ENCODE measurements at regions not wholly inside any gene's neighbourhood (a gene's known extent, or its start where the extent isn't known, plus 50 kb on each side); places are given as distances from the start of the nearest gene placed in this dataset.

DNA sequence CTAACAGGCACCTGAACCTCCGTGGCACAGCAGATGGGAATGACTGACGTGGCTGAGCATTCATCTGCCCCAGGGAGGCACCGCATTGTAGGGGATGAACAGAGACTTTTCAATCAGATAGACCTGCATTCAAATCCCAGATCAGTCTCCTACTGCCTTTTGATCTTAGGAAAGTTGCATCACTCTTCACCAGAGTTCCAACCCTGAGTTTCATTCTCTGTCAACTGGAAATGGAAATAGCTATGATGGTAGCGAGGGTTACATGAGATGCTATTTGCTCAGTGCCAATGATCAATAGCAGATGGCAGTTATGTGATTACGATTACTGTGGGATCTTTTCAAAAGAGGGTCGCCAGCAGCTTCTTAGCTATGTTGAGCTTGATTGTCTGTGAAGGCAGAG, 189.3 kb upstream of the RFC3 start:
- DNase-seq (ENCODE audit: low spot score), result no peak

DNA sequence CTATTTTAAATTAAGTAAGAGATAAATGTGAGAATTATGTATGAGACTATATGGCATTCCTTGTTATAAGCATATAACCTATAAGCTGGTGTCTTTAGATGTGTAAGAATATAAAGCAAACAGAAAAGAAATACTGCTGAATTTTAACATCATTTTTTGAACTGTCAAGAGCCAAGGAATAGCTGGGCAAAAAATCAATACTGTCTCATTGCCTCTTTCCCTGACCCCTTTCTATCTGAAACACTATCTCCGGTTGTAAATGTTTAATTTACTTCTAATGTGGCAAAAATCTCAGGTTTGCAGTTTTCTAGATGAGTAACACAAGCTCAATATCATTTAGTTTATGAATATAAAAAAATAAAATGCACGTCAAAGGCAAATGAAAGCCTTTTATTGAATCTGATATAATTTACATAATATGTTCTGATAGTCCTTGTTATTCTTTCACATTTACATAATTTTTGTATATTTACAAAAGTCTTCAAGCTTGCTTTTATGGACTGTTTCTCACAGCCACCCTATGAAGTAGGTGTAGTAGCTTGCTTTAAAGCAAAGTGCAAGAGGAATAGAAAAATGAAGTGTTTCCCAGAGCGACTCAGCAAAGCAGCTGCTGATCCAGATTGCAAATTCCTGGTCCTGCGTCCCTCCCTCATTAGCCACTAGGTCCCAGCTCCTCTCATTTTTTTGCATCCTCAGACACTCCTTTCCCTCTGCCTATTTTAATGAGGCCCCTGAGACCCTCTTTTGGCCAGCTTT, 188.2 kb upstream of the RFC3 start:
- DNase-seq (ENCODE audit: low spot score), result no peak

DNA sequence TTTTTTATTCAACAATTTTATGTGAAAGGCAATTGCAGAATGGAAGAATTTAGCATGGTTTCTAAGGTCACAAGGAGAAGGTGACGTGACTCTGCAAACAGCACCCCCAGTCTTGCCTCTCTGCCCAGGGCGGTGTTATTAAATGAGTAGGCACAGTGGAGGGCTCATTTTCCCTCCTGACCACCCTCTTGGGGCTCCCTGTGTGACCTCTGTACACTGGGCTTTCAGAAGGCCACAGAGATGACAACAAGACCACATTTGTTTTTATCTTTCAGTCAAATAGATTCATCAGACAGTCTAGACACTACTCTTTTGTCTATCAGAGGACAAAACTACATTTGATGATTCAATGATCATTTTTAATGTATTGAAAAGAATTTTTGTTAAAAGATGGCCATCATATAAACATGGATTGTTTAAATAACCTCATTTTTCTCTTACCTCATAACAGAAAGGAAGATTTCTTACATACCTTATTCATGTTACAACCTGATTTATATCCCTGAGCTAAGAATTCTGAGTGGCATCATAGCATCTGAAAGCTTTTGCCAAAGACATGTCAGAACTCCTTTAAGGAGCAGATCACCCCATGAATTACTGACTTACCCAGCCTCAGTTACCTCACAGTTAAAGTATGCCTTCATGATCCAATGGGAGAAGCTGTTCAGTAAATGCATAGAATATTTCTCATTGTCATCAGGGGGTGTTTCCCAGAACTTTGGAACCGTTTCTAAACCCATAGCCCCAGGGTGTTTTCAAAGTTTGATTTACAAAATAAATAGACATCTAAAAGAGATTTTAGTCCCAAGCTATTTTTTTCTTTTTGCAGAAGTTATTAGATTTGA, 184.0 kb upstream of the RFC3 start:
- DNase-seq (ENCODE audit: low spot score), result no peak

DNA sequence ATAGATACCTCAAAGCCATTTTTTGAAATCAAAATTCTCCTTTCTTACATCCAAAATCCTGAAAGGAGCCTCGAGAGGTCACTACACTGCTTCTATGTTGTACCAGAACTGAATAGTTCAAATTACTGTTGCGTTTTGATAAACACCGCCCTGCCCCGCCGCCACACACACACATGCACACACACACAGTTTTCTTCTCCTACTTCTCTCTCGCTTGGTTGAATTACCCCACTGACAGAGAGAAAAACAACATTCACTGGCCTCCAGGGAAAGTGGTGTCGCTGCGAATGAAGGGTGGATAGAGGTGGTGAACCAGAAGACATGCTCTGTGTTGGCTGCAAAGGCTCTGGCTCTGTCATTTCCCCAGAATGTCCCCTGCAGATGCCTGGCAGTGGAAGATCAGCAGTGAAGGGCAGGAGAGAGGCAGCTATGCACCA, 183.4 kb upstream of the RFC3 start:
- DNase-seq (ENCODE audit: low spot score), result no peak

DNA sequence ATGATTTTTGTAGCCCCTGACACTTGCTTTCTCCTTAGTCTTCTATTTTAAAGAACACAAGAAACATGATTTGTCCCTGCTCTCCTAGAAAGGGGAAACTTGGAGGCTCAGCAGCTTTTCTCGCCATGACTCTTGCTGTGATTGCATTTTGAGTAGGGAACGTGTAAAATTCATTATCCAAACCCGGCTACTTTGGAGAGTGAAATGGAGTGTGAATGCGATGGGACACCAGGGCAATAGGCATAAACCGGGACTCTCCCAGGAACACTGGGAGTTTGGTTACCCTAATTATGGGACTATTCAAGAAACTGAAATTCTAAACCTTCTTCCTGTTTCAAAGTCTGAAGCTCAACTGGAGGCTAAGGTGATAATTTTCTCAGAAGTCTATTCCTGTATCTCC, 181.7 kb upstream of the RFC3 start:
- no peak for DNase-seq (ENCODE audit: low spot score)

DNA sequence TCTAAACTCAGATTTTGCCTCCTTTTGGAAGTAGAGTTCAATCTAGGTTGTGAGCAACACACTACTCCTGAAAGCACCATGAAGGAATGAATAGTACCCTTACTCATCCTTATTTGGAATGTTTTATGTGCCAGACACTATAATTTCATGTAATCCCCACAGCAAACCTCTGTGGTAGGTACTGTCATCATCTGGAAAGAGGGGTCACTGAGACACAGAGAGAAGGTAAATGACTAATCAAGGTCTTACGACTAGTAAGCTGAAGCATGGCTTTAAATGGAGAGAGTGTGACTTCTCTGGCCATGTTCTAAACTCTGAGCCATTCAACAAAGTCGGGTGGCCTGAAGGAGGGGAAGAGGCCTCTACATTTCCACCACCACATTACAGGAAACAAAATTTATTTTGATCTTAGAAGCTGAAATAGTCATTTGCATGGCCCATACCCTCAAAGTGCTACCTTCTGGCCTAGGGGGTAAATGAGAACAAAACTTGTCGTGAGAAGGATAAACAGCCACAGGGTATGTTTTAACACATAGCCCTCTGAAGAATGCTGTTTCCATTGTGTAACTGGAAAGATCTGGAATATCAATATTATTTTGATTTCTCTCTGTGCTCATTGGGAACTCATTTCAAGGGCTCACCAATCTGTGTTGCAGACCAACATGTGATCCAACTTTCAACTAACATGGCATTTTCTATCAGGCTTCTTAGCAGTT, 180.8 kb upstream of the RFC3 start:
- no peak for DNase-seq (ENCODE audit: low spot score)

DNA sequence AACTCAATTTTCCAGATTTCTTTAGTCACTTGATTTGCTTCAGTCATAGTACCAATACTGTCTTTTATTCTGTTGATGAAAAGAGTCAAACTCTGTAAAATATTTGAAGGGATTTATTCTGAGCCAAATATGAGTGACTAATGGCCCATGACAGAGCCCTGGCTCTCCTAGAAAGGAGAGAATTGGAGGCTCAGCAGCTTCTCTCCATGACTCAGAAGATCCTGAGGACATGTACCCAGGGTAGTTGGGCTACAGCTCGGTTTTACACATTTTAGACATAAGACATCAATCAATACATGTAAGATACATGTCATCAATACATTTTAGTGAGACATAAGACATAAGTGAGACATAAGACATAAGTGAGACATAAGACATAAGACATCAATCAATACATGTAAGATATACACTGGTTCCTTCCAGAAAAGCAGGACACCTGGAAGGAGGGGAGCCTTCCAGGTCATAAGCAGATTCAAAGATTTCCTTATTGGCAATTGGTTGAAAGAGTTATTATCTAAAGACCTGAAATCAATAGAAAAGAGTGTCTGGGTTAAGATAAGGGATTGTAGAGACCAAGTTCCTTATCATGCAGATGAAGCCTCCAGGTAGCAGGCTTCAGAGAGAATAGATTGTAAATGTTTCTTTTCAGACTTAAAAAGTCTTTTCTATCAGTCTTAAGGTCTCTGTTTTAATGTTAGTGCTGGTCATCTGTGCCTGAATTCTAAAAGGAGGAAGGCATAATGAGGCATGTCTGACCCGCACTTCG, 179.8 kb upstream of the RFC3 start:
- no peak for DNase-seq (ENCODE audit: low spot score)

DNA sequence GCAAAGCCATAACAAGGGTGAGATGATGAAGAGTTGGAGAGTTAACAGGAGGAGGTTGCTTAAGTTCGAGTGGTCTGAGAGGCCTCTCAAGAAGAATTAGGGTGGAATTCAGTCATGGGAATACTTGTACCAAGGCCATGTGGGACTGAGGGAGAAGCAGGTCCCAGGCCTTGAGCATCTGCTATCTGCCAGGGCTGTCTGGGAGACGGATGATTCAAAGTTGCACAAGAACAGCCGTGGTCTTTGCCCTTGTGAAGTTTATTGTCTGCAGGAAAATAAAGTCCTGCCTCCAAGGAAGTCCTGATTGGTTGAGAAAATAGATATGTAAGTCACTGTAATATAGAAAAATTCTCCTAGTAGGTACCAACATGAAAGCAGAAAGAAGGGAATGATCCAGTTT, 178.8 kb upstream of the RFC3 start:
- no peak for DNase-seq (ENCODE audit: low spot score)

DNA sequence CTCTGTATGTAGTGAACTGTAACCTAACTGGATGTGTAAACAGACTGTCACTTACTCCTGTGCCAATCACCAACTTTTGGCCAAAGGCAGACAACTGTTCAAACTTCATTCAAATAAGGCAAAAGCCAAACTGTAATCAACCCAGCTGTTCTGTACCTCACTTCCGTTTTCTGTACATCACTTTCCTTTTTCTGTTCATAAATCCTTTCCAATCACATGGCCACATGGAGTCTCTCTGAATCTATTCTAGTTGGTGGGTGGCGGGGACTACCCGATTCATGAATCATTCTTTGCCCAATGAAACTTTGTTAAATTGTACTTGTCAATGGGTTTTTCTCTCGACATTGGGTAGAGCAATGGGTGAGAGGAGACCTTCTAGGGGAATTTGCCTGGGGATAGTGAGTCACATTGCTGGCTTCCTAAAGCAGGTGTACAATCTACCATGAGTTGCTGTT, 178.3 kb upstream of the RFC3 start:
- DNase-seq (ENCODE audit: low spot score), result no peak

DNA sequence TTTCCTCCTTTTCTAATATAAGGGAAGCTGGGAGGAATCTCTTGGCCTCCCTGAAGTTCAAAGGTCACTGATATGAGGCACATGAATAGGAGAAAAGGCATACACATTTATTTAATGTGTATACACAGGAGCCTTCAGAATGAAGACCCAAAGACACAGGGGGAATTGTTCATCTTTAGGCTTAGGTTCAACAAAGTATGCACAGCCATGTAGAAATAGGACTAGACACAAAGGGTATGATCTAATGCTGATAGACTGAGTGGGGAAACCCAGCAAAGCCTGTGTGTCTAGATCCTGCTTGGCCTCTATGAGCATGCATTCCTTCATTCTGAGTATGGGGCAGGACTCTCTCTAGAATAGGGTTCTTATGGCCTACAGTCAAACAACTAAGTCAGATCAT, 177.1 kb upstream of the RFC3 start:
- DNase-seq (ENCODE audit: low spot score), result no peak

DNA sequence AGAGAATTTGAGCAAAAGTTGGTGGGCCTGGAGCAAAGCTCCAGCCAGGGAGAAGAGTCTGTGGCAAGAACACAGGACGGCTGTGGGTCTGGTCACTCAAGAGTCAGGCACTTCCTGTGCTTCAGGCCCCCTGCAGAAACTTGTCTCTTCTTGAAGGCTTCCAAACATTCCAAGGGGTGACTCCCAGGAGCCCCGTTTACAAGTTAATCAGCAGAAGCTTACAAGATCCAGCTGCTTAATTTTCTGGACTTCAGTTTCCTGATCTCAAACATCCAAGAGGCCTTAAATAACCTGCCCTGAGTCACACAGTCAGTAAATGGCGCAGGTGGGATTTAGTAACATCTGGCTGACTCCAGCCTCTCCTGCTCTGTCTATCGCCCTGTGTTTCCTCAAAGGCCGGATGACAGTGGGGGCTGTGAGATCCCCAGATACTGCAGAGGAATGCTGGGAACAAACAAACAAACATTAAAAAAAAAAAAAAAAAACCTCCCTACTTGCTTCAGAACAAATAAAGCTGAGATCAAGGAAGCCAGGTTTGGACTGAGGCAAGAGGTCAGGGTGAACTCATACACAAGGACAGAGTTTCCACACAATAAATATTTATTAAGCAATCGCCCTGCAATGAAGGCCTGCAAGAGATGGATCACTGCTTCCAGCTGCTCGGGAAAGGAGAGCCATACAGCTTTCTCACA, 175.4 kb upstream of the RFC3 start:
- no peak for DNase-seq (ENCODE audit: low spot score)

DNA sequence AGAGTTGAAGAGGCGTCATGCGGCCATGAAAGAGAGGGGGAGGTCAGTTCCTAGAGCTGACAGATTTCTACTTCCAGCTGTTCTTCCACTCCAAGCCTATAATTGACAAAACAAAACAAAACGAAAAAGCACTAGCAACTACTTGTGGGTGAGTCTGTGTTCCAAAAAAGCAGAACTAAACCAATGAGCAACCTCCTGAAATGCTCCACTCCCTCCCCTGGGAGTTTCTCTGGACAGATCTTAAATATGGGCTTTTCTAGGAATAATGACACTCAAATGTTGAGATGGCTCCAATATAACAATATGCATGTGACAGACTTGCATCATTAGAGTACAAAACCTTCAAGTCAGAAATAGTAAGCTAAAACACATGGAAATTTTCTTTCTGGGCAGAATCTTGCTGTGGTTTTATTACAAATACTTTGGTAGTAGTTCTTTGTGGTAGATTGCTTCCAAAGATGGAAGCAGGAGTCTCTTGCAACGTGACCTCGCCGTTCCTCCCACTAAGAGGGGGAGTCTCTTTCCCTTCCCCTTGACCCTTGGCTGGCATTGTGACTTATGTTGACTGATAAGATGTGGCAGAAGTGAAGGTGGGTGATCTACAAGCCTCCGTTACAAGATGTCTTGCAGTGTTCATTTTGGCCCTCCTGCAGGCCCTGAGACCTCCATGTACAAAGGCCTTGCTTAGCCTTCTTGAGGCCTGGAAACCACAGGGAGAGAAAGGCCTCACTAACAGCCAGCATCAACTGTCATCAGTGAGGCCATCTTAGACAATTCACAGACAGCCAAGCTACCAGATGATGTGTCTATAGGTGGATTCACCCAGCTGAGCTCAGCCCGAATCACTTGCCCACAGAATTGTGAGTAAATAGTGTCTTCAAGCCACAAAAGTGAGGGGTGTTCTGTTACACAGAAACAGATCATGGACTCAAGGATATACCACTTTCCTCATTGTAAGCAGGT, 173.1 kb upstream of the RFC3 start:
- DNase-seq (ENCODE audit: low spot score), result no peak

DNA sequence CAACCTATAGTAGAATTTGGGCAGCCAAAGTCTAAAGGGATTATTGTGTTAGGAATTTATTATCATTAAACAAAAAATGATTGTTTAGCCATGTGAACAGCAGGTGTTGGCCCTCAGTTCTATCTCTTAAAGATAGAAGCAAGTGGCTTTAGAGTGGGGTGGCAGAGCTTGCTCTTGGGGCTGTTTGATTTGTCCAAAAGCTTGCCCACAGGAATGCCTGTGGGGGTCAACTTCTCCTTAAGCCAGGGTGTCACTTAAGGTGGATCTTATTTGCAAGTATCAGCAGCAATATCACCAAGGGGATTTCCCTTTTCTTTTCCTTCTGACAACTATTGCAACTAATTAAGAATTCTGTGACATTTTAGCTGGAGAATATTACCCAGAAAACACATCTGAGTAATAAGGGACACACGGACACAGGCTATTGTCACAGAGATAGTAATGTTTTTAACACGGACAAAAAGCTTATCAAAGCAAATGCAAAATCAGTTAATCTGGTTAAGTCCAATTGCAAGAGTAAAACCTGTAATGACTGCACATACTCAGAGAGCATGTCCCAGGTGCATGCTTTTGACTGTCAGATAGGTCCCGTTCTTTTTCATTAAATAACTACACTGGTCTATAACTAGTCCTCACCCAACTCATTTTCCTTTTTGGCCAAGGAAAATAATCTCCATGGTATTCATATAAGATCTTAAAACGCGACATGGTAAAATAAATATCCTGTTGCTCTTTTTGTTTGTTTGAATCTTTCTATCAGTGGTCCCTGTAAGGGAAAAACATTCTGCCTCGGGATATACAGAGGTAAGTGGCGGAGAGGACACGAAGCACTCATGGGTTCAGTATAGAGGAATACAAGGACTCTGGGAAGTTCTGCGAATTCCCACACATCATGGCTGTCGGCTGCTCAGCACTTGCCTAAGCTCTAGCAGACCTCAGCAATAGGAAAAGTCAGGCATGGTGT, 172.1 kb upstream of the RFC3 start:
- DNase-seq (ENCODE audit: low spot score), result no peak

DNA sequence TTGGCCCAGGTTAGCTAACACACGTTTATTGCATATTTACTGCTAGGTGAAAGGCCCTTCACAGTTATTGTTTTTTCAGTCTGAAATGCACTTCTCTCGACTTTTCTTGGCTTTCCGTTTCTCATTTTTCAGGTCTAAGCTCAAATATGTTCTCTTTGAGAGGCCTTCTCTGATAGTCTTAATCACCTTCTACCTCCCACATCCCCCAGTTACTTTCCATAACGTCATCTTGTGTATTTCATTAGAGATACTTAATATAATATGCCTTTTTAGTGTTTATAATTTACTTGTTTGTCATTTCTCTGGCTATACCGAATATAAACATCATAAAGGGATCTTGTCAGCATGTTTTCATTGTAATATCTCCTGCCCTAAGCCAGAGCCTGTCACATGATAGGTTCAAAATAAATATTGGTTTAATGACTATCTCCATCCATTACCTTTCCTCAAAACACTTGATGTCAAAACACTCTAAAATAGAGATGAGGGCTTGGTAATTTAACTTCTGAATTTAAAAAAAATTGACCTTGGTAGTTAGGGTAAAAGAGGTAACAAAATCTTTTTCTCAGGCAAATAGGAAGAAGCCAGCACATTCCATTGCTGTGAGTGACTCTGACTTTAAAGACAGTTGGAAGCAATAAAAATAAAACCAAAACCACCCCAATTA, 168.6 kb upstream of the RFC3 start:
- no peak for DNase-seq (ENCODE audit: low spot score)

DNA sequence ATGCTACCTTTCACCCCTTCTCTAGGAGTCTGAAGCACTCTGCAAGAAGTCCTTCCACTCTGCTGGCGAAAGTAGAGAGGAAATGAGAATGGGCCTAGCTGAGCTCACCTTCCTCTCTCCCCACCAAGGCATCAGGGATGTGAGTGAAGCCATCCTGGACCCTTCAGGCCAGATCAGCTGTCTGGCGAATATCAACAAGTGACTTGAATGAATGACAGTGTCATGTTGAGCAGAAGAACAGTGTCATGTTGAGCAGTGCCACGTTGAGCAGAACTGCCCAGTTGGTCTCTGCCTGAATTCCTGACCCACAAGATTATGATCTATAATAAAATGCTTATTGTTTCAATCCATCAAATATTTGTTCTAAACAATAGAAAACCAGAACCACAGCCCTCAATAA, 166.2 kb upstream of the RFC3 start:
- DNase-seq (ENCODE audit: low spot score), result no peak

DNA sequence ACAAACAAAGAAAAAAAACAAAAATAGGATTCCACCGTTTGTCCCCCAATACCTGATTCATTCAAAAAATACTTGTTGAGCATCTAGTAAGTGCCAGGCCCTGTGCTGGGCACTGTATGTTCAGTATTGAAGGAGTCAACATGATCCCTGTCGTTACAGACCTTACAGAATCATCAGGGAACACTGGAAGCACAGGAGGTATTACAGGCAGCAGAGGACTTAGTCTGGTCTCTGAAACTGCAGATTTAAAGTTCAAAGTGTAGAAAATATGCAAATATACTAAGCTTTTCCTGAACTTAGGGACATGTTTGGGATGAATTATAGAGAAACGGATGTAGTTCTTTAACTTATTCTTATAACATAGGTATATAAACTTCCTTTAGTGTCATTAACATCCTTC, 160.7 kb upstream of the RFC3 start:
- DNase-seq (ENCODE audit: low spot score), result no peak

DNA sequence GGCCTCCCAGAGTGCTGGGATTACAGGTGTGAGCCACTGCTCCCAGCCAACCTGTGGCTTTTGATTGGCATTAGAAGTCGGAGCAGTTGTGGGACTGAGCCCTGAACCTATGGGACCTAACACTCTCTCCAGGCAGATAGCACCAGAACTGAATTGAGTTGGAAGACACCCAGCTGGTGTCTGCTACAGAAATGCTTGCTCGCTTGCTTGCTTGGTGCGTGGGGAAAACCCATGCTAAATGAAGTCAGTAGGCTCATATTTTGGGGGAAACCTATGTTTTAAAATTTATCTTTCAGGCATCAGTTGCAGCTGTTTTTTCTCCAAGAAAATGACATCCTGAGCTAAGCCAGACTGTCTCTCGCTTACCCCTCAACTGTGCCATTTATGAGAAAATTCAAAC, 158.5 kb upstream of the RFC3 start:
- DNase-seq (ENCODE audit: low spot score), result no peak

DNA sequence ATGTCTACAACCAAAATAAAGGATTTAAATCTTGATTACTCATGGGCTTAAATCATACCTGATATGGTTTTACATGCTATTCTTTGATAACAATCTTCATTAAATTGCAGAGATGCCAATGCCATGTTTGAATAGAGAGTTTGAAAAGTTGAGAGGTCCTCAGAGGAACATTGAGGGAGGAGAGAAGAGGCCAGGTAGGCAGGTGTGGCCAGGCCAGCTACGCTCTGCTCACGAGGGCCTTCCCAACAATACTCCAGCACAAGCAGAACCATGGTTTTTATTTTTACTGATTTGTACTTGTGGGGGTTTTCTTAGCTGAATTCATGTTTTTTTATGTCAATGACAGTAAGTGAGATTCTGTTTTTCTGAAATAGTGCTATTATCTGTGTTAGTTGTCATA, 158.1 kb upstream of the RFC3 start:
- DNase-seq (ENCODE audit: low spot score), result no peak

DNA sequence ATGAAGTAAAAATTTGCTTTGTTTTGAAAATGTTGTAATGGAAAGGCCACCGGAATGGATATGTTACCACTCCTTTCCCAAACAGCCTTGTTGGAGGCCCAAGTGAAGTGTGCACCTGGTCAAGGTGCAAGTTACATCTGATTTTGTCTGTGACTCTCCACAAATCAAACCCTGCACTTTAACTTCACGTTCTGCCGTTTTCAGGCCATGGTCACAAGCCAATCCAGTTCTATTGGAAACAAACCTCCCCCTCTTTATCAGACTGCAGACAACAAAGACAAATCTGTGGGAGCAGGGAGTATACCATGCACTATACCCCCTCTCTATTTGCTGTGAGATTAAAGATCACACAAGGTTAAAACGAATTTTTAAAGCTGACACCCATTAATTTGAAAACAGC, 155.6 kb upstream of the RFC3 start:
- DNase-seq (ENCODE audit: low spot score), result no peak
